ENCODE measurements at regions not wholly inside any gene's neighbourhood (a gene's known extent, or its start where the extent isn't known, plus 50 kb on each side); places are given as distances from the start of the nearest gene placed in this dataset.

DNA sequence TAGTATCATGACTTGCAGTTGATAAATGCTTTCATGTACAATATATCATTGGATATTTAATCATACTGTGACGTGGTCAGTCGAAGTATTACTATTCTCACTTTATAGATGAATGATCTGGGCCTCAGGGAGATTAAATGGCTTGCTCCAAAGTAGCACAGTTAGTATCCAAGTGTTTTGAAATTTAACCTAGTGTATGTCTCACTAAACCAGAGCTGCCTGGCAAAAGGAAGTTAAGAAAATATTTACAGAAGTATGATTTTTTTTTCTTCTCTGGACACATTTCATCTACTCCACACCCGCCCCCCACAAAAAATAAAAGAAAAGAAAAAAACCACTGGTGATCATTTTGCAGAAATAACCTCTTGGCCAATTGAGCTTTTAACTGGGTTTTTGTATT, 71.9 kb upstream of the CXADR start:
- ChIA-PET POLR2A (ENCODE audit: low non-redundant PET) (no interaction called here), CTCF (no interaction called here)
- Histone ChIP-seq H3K4me3 (ENCODE audit: low read depth, low read length, poor library complexity, severe bottlenecking) (no peak overlapping the region), H3K27ac (ENCODE audit: low read depth, low read length, poor library complexity, severe bottlenecking) (no peak overlapping the region), H3K4me1 (ENCODE audit: insufficient read depth, low read length, poor library complexity, severe bottlenecking) (no peaks in the 10 kb centered on the region), H3K27me3 (replicated peaks; ENCODE audit: insufficient read depth, low read depth, low read length, poor library complexity) (no peaks in the 10 kb centered on the region), H3K36me3 (ENCODE audit: insufficient read depth, low read length, poor library complexity, severe bottlenecking) (no peaks in the 10 kb centered on the region), H3K9me3 (ENCODE audit: low read depth, low read length, poor library complexity, severe bottlenecking) (no peaks in the 10 kb centered on the region)
- no TSS peak for BruUV-seq (replicated peaks)
- intact Hi-C loops (cut with micrococcal nuclease; ENCODE audit: unreplicated experiment), result no loop called here
- no peak for TF ChIP-seq EZH2 (IDR thresholded peaks at IDR 0.05; ENCODE audit: borderline replicate concordance, low read depth, low read length, poor library complexity, severe bottlenecking)
- TF ChIP-seq, protein P1, sequence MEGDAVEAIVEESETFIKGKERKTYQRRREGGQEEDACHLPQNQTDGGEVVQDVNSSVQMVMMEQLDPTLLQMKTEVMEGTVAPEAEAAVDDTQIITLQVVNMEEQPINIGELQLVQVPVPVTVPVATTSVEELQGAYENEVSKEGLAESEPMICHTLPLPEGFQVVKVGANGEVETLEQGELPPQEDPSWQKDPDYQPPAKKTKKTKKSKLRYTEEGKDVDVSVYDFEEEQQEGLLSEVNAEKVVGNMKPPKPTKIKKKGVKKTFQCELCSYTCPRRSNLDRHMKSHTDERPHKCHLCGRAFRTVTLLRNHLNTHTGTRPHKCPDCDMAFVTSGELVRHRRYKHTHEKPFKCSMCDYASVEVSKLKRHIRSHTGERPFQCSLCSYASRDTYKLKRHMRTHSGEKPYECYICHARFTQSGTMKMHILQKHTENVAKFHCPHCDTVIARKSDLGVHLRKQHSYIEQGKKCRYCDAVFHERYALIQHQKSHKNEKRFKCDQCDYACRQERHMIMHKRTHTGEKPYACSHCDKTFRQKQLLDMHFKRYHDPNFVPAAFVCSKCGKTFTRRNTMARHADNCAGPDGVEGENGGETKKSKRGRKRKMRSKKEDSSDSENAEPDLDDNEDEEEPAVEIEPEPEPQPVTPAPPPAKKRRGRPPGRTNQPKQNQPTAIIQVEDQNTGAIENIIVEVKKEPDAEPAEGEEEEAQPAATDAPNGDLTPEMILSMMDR (conservative IDR thresholded peaks at IDR 0.05; ENCODE audit: low read depth, low read length), result no peak
- no peak for DNase-seq (ENCODE audit: low spot score)

DNA sequence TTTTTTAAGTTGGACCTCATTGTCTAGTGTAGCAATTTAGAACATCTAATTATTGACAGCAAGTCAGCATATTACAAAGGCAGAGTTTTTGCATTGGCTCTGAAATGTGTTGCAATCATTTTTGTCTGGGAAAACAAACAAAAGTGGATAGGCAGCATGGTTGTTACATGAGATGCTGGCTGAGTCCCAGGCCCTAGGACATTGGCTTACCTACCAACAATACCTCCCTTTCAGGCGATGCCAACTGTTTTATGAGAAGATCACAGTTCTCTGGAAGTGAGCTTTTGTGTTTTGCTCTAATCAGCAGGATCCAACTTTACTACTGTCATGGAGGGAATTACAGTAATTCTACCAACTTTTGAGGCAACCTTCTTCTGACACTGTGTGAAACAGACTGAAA, 71.5 kb upstream of the CXADR start:
- Histone ChIP-seq H3K27ac (ENCODE audit: low read depth, low read length, poor library complexity, severe bottlenecking) (no peak overlapping the region), H3K27me3 (replicated peaks; ENCODE audit: insufficient read depth, low read depth, low read length, poor library complexity) (no peaks in the 10 kb centered on the region), H3K4me1 (ENCODE audit: insufficient read depth, low read length, poor library complexity, severe bottlenecking) (no peaks in the 10 kb centered on the region), H3K9me3 (ENCODE audit: low read depth, low read length, poor library complexity, severe bottlenecking) (no peaks in the 10 kb centered on the region), H3K4me3 (ENCODE audit: low read depth, low read length, poor library complexity, severe bottlenecking) (no peak overlapping the region), H3K36me3 (ENCODE audit: insufficient read depth, low read length, poor library complexity, severe bottlenecking) (no peaks in the 10 kb centered on the region)
- intact Hi-C loops (cut with micrococcal nuclease; ENCODE audit: unreplicated experiment), result no loop called here
- DNase-seq (ENCODE audit: low spot score), result no peak
- TF ChIP-seq, protein P1 (conservative IDR thresholded peaks at IDR 0.05; ENCODE audit: low read depth, low read length), result no peak
- ChIA-PET CTCF (interaction anchor here (0.6 kb wide), 1 partner anchor 53 kb away, joined by 4 read pairs; no protein-coding TSS in a partner anchor), POLR2A (ENCODE audit: low non-redundant PET) (no interaction called here)
- BruUV-seq (replicated peaks), result no TSS peak

DNA sequence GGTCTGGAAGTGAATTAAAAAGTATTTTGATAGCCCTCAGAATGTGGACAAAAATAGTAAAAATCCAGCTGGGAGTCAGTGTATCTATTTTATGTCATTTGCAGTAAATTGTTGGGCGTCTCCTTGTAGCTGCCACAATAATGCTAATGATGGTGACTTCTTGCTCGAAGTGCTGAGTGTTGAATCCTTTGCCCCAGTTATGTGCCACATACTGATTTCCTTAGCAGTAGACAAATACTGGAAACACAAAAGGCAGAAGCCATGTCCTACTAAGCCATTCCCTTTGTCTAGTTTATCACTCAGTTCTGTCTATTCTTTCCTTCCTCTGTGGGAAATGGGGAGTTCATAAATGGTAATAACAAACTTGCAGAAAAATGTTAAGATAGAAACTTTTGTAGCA, 70.7 kb upstream of the CXADR start:
- ChIA-PET POLR2A (ENCODE audit: low non-redundant PET) (no interaction called here), CTCF (no interaction called here)
- no peaks in the 10 kb centered on the region for H3K9me3 ChIP-seq (ENCODE audit: low read depth, low read length, poor library complexity, severe bottlenecking)
- no peaks in the 10 kb centered on the region for H3K4me1 ChIP-seq (ENCODE audit: insufficient read depth, low read length, poor library complexity, severe bottlenecking)
- H3K27ac ChIP-seq (ENCODE audit: low read depth, low read length, poor library complexity, severe bottlenecking), result no peak overlapping the region
- BruUV-seq (replicated peaks), result no TSS peak
- intact Hi-C loops (cut with micrococcal nuclease; ENCODE audit: unreplicated experiment), result no loop called here
- no peak overlapping the region for H3K4me3 ChIP-seq (ENCODE audit: low read depth, low read length, poor library complexity, severe bottlenecking)
- H3K36me3 ChIP-seq (ENCODE audit: insufficient read depth, low read length, poor library complexity, severe bottlenecking), result no peaks in the 10 kb centered on the region
- TF ChIP-seq, protein P1 (conservative IDR thresholded peaks at IDR 0.05; ENCODE audit: low read depth, low read length), result no peak
- no peak for TF ChIP-seq EZH2 (IDR thresholded peaks at IDR 0.05; ENCODE audit: borderline replicate concordance, low read depth, low read length, poor library complexity, severe bottlenecking)
- no peaks in the 10 kb centered on the region for H3K27me3 ChIP-seq (replicated peaks; ENCODE audit: insufficient read depth, low read depth, low read length, poor library complexity)
- no peak for DNase-seq (ENCODE audit: low spot score)

Measured in A673 (cell line).